HG03521 (cell line): ENCODE measurements at regions not wholly inside any gene's neighbourhood (a gene's known extent, or its start where the extent isn't known, plus 50 kb on each side); places are given as distances from the start of the nearest gene placed in this dataset.

Experiments used
- ATAC-seq: cut with Tn5 transposase; IDR thresholded peaks from one replicate; pipeline ENCODE4 v1.9.1; 2021; ENCODE audit warnings: mild to moderate bottlenecking, moderate library complexity; ENCODE audit not compliant: unreplicated experiment

DNA sequence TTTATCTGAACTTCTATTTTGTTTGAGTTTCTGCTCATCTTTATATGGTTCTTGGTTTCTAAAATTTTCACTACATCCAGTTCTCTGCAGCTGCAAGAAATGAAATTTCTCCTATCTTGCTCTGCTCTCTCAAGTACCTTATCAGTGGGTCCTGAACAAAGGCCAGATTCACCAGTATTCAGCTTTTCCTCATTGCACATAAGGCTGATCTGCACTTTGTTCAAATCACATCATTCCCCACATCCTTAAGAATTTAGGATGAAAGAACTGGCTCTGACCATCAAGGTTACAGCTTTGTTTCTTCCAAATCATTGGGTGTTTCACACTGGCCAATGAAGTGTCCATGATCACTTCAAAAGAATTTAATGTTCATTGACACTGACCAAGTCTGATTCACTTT is 211.4 kb downstream of the GRIN2B start:
- ATAC-seq = no peak

DNA sequence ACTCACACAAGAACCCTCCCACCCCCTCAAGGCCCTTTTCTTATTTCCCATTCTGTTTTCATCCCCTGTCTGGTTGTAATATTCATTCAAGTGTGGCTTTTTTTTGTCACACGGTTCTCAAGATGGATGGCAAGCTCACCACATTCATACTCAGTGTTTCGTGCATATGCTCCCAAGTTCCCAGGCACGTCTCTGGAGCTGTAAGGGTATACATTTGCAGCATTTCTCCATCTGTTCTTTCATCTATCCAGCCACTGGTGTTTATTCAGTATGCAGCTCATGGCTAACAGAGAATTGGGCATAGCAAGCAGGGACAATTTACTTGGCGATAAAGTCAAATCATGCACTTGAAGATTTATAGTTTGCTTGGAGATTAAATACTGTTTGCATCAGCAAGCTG is 212.1 kb downstream of the GRIN2B start:
- ATAC-seq = no peak

DNA sequence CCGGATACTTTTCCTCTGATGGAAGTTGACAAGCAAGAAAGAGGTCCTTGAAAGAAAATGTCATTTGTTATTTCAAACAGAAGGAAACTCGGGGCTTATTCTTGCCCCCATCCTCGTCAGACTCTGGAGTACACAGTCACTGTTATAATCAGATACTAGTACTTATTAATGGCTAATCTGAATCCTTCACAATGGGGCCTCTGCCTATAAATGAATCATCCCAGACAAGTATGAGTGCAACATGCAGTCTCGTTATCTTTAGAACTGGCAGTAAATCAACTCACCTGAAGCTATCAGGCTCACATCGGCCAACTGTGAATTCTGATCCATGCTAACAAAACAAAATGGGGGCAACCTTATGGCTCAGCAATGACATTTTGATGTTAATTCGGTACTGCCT is 216.7 kb downstream of the GRIN2B start:
- no peak for ATAC-seq

DNA sequence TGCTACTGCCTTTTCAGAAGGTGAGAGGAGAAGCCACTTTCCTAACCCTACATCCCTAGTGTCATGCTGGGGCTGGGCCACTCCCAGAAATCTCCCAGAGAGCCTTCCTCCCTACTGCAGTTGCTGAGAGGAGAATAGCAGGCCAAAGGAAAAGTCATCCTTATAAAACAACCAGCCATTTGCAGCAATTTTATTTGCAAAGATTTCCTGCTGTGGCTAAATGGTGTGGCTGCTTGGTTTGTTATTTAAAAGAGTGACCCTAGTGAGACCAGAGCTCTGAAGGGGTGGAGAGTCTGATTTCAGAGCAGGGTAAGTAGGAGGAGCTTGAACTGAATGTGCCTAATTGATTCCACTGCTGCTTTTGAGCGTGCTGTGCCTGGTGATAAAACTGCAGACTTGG is 232.0 kb downstream of the GRIN2B start:
- no peak for ATAC-seq

DNA sequence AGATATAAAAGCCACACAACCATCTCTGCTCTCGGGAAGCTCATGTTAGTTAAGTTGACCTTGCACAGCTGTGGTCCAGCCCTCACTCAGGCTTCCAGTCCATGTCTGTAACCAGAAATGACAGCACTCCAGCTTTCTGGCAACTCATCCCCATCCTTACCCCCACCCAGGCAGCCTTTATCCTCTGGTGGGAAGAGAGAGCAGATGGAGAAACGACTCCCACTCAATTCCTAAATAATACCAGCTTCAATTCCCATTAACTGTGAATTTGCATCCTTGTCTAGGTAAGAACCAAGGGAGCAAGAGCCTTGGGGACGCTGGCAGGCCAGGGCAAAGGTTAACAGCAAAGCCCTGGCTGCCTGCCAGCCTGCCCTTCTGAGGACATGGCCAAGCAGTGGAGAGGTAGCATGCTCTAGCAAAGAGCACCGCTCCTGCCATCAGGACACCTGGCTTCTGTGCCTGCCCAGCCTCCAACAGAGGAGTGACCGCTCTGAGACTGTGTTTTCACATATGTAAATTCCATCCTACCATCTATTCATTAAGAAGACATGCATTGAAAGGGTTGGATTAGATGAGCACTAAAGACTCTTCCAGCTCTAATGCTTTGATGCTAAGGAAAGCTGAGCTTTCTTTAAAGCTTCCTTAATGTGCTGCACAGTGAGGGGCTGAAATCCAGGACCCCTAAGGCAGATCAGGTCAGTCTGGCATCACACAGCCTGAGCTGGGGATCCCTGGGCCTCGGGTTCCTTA is 236.1 kb downstream of the GRIN2B start:
- no peak for ATAC-seq

DNA sequence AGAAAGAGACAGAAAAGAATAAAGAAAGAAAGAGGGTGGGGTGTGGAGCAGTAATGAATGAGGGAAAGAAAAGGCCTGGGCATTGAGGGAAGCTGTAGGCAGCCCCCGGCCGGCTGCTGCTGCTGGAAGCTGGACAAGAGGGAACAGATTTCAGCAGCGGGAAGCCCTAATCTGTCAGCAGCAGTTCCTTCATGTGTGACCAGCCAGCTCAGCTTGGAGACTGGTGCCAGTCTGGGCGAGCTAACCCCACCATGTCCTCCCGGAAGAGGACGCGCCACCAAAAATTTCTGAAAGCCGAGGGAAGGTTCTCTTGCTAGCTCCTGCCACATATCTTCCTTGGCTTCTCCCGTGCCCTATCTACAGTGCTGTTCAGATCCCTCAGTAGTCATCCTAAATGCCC is 236.8 kb downstream of the GRIN2B start:
- ATAC-seq = no peak

DNA sequence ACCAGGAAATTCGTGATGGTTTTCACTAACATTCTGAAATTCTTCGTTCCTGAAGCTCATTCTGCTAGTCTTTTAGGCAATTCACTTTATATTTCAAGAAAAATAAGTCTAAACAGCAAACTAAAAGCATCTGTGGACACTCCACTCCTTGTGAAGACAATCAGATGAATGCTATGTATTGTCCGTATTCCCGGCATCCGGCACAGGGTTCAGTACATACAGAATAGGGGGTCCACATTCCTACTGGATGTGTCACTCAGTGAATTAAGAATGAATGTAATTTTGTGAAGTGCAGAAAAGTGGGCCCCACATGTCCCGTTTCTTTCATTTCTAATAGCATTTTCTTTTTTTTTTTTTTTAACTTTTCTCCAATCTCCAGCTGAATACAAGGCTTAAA is 241.3 kb downstream of the GRIN2B start:
- ATAC-seq = no peak

DNA sequence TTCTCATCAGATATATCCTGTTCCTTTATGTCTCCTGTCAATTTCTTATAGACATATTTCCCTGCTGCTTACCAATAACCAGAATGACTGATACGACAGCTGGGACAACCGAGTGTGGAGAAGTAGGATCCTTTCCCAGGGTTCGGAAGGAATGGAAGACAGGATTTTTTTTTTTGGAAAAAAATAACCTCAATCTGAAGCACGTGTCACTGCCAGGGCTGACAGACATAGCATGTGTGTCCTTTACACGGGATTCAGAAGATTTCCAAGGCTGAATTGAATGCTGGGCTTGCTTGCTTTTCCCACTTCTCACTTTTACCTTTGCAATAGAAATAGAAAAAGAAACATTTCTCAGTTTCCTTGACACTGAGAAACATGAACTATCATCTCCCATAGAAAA is 245.7 kb downstream of the GRIN2B start:
- ATAC-seq = no peak

DNA sequence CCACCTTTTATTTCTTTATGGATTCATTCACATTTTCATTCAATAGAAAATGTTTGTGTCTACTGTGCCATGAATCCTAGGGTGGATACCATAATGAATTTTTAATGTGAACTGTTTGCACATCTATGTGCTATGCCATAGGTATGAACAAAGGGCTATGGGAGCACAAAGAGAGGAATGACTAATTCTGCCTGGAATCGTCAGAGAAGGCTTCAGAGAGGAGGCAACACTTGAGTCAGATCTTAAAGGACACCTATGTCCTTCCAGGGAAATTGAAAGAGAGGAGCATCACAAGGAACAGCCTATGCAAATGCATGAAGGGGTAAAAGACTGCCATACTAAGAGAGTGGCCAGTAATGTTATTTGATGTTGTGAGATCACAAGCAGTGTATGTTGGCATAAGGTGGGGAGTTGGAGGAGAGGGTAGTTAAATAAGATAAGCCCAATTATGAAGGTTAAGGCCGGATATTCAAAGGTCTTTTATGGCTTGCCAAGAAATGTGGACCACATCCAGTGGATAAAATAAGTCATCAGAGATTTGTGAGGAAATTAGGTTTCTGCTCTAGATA is 246.7 kb downstream of the GRIN2B start:
- ATAC-seq = no peak

DNA sequence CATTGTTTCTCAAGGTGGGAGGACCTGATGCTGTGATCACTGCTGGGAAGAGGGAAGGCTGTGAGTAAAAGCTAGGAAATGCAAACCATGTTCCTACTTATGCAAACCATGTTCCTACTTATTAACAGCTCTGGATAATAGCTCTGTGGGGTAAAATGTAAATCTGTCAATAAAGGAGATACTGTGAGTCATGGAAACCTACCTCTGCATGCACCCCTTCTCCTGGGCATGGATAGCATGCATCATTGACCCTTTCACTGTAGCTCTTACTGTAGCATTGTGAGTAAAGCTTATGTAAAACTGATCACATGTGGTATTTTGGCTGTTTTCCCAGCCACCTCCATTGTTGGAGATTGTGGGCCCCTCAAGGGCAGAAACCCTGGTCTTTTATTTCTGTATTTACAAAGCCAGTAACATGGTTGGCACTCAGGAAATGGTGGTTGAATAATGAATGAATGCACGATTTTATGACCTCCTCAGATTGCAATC is 253.7 kb downstream of the GRIN2B start:
- no peak for ATAC-seq

DNA sequence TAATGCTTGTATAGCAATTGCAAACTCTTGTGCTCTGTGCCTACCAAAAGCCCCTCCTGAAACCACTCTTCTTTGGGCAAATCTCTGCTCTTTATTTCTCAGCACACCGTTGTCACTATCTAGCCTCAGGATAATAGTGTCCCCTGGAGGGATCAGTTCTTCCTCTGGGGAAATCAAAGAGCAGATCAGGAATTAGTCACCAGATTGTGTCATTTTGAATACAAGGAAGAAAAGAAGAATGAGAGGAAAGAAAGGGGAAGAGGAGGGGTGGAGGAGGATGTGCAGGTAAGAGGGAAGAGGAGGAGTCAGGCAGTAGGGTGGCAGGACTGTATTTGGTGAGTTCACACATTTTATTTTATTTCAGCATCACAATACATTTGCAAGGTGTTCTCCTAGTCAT is 256.4 kb downstream of the GRIN2B start:
- no peak for ATAC-seq

DNA sequence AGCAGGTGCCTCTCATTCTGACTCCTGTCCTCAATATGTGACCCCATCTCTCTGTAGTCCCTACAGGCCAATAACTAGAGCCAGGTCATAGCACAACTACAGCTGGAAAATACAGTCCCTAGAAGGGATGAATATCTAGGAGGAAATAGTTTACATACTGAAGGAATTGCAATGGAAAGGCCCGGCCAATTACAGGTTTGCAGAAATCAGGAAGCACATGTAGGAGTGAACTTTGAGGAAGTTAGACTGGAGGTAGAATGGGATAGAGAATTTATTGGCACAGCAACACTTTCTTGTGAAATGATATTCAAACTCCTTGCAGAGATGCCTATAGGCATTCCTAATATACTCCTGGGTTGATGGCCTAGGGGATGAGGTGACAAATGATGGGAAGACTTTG is 257.3 kb downstream of the GRIN2B start:
- ATAC-seq = no peak

DNA sequence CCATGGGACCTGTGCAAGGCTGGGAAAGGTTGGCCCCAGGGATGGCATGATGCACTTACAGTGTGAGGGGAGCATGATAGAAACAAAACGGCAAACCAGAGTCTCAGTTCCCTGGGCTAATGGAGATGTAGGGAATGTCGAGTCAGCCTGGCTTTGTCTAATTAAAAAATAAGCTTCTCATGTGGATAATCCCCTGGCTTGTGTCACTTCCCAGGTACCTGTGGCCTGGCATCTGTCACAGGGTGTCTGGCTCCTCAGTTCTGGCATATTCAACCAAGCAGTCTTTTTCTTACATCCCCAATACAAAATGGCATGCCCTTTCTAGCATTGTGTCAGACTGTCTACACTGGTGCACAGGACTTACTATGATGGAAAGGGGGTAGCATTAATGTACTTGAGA is 261.4 kb downstream of the GRIN2B start:
- no peak for ATAC-seq

DNA sequence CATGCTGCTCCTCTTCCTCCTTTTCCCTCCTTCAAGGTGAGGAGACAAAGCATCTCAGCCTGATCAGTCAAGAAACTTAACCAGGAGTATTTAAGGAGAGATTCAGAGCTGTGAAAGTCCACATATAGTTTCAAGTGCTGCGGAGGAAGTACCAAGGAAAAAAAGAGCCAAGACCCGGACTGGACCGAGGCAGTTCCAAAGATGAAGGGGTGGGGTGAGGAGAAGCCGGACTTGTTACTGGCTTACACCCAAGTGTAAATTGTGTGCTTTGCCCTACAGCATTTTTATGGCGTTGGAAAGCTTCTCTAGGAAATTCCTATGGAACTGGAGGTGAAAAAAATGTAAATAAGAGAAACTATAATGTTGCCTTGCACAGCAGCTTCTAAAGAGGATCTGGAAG is 263.1 kb downstream of the GRIN2B start:
- no peak for ATAC-seq

DNA sequence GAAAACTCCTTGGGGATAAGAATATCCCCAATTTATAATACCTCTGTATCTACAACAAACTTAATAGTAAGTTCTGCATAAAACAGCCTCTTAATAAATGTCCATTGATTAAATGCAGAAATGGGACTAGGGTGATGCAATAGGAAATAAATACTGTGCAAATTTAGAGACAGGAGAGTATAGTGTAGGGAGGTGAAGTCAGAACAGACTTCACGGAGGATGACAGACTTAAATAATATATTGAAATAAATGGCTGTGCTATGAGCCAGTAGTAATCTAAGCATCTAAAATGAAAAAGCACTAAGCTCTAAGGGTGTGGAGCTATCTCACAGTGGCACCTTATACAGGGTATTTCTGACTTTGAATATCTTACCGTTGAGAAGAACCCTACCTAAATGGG is 265.3 kb downstream of the GRIN2B start:
- no peak for ATAC-seq

DNA sequence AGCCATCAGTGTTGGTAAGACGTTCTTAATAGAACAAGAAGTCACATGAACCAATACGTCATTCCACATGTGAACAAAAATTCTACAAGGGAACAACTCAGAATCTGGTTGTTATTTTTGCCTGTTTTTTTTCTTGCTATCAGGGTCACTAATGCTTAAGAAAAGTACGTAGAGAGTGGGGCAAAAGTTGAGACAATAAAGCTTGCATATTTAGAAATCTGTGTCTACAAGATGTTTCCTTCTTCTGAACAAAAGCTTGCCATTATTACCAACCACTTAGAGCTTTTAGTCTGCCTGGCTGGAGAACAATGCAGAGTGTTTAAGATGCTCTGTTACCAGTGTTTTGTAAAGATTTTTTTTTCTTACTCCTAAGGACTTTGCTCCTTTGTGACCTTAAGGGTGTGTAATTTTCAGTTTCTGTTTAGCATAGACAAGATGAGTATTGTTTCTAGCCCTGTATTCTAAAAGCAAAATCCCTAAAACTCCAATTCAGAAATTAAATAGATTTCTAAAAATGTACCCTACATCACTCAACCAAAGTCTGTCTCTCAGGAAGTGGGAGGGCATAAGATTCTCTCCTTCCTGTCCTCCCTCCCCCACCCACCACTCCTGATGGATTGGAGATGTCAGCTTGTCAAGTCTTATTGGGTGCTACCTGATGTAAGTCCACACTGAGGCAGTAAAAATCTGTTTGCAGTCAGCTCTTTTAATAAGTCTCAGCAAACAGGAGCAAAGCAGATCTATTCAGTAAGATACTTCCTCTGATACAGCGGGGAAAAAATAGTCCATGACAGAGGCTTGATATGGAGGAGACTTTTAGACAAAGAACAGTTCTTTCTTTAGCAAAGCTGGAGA is 267.6 kb downstream of the GRIN2B start:
- no peak for ATAC-seq

DNA sequence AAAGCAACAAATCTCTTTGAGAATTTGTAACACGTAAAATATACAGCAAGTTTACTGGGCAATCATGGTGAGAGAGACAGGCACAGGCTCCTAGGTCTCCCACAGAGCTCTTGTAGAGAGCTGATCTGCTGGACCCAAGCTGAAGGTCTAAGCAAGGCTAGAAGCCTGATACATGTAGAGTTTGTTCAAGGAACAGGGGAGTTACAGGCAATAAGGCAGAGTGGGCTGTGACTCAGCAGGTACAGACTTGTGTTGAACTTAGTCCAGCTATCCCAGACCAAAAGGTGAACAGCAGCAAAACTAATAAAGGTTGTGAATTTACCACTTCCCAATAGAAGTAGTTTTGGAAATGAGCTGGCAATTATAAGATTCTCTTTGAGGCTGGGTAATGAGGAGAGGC is 273.6 kb downstream of the GRIN2B start:
- no peak for ATAC-seq

DNA sequence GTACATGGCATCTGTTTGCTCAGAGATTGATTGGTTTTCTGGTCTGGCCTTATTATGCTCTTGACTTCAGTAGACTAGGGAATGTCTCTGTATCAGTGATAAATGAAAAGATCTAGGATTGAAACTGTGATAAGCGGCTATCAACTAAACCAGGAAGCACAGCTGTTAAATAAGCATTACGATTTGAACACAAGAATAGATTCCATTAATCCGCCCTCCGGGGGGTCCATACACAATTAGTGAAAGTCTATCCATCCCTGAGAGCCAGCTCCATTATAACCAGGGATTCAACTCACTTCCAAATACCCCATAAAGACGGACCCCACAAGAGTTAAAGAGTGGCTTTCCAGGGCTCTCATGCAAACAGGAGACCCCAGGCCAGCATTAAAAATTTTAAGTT is 279.0 kb downstream of the GRIN2B start:
- ATAC-seq = no peak

DNA sequence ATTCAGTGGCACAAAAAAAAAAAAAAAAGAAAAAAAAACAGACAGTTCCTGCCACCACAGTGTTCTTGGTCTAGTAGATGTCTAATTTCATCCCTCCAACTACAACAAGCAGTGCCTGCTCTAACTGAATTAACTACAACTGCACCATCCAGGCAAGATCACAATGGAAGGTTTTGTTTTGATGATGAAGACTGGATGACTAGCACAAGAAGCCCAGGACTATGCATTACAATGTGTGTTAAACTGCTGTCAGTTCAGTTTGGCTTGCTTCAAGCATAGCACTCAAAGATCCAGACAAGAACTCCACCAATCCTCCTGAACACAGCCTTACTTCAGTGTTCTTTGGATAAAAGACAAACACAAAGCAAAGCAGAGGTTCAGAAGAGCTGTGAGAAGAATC is 279.9 kb downstream of the GRIN2B start:
- ATAC-seq = no peak

DNA sequence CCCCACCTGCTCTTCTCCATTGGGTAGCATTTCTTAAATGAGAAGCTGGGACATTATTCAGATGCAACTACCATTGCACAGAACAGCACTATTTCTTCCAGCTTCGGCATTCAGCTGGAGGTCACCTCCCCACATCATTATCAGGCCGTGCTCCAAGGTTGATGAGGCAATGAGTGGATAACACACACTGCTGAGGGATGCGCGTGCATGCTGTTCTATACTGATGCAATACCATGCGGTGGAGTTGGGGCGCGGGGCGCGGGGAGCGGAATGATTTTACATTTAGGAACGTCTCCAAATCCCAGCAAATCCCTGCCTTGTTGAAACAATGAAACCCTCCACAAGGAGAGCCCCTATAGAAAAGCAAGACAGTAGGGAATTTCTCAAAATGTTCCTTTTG is 283.4 kb downstream of the GRIN2B start:
- ATAC-seq = no peak

DNA sequence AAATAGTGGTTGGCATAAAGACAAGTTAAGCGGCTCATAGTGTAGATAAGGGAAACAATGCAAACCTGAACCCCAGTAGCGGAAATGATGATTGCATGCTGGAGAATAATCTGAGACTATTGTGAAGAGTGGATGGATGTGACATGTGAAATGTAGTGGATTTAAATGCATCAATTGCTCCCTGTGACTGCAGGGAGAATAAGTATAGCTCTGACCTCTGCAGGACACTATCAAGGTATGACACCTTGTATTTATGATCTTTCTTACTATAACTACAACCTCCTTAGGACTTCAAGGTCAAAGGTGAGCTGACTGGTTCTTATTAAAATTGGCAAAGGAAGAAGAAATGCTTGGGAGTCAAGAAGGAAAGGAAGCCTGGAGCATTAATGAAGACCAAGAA is 285.6 kb downstream of the GRIN2B start:
- no peak for ATAC-seq

DNA sequence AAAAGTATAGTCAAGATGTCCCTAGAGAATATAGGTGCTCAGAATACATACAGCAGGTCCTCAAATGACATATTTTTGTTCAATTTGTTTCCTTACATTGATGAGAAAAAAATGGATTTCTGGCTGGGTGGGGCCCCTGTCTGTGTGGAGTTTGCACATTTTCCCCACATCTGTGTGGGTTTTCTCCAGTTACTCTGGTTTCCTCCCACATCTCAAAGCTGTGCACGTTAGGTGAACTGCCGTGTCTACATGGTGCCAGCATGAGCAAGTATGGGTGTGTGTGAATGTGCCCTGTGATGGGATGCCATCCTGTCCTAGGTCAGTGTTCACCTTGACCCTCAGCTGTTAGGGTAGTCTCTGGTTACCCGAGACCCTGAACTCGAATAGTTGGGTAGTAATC is 289.1 kb downstream of the GRIN2B start:
- no peak for ATAC-seq
